Epithelial cell of esophagus (primary cell): ENCODE measurements at regions not wholly inside any gene's neighbourhood (a gene's known extent, or its start where the extent isn't known, plus 50 kb on each side); places are given as distances from the start of the nearest gene placed in this dataset.
"Not testable (repeated sequence)": the region's sequence is repeated elsewhere in the genome, so short reads cannot be mapped to it uniquely, and the experiment has no call there.

Source experiments
- DNase-seq: peaks from one replicate; pipeline ENCODE4 v3.0.0; 2010; ENCODE audit warnings: low read depth
- H3K4me3 ChIP-seq: 2 replicates; pipeline ENCODE4 v1.5.1; 2011; ENCODE audit warnings: mild to moderate bottlenecking, low read length, control low read depth
- CTCF ChIP-seq: IDR thresholded peaks from 2 replicates; pipeline ENCODE4 v1.5.1; 2011; ENCODE audit warnings: low read depth, mild to moderate bottlenecking, low read length, control low read depth, inconsistent platforms; ENCODE audit not compliant: insufficient read depth; ENCODE audit errors: missing control alignments

GRCh38 chr7:50852901-50853300 is 70.2 kb upstream of the GRB10 start:
- DNase-seq, result no peak
- no peak overlapping the region for H3K4me3 ChIP-seq
- no peak for TF ChIP-seq CTCF

GRCh38 chr7:50851891-50852290 is 69.2 kb upstream of the GRB10 start:
- TF ChIP-seq CTCF, result no peak
- no peak overlapping the region for H3K4me3 ChIP-seq
- no peak for DNase-seq

GRCh38 chr7:50851451-50851850 is 68.8 kb upstream of the GRB10 start:
- no peak for TF ChIP-seq CTCF
- H3K4me3 ChIP-seq, result no peak overlapping the region
- DNase-seq, result peak; percentile 40

- H3K4me3 ChIP-seq, result no peak overlapping the region
- TF ChIP-seq CTCF, result no peak
- no peak for DNase-seq
Measured at GRCh38 chr7:50849991-50850390, 67.3 kb upstream of the GRB10 start.

GRCh38 chr7:50848203-50848602 is 65.5 kb upstream of the GRB10 start:
- DNase-seq, result no peak
- no peak overlapping the region for H3K4me3 ChIP-seq
- TF ChIP-seq CTCF, result no peak

GRCh38 chr7:50844861-50845260 is 62.2 kb upstream of the GRB10 start:
- DNase-seq, H3K4me3 ChIP-seq: not testable (repeated sequence)

GRCh38 chr7:50842041-50842440 is 59.3 kb upstream of the GRB10 start:
- DNase-seq, result no peak
- H3K4me3 ChIP-seq, result no peak overlapping the region
- no peak for TF ChIP-seq CTCF

GRCh38 chr7:50838675-50839377 is 56.1 kb upstream of the GRB10 start:
- DNase-seq, result peak; percentile 81

More at GRCh38 chr7:50838675-50839377, 56.1 kb upstream of the GRB10 start:
- no peak overlapping the region for H3K4me3 ChIP-seq
- no peak for TF ChIP-seq CTCF
